Right atrium auricular region (tissue), 2 donors: ENCODE measurements at regions not wholly inside any gene's neighbourhood (a gene's known extent, or its start where the extent isn't known, plus 50 kb on each side); places are given as distances from the start of the nearest gene placed in this dataset.

Experiments
- DNase-seq: peaks from one replicate; pipeline ENCODE4 v3.0.0-alpha.2; 2019; ENCODE audit warnings: low spot score
- H3K27ac ChIP-seq, 2 donors: fragments of 200-600 bp; sonication (generic); 1 replicate in 1 of 2; 2 replicates in 1 of 2; pipeline ENCODE4 v1.5.1; 2016 to 2019
- H3K27me3 ChIP-seq, 2 donors: fragments of 200-600 bp; sonication (generic); one replicate each; pipeline versions ENCODE4 v1.5.1 to v1.6.0; 2017 to 2019
- H3K36me3 ChIP-seq: fragments of 200-600 bp; sonication (generic); one replicate; pipeline ENCODE4 v1.5.1; 2016
- H3K4me1 ChIP-seq, 2 donors: fragments of 200-600 bp; sonication (generic); one replicate each; pipeline versions ENCODE4 v1.5.1 to v1.6.0; 2017 to 2019
- H3K4me3 ChIP-seq, 2 donors: fragments of 200-600 bp; sonication (generic); 1 replicate in 1 of 2; 2 replicates in 1 of 2; pipeline ENCODE4 v1.5.1; 2017 to 2019; ENCODE audit warnings: mild to moderate bottlenecking in 1 of 2, moderate library complexity in 1 of 2
- H3K9me3 ChIP-seq, 2 donors: fragments of 200-600 bp; sonication (generic); one replicate each; pipeline ENCODE4 v1.5.1; 2019
- TF ChIP-seq, protein P1 (sequence below), 2 donors: fragments of 200-600 bp; sonication (generic); IDR thresholded peaks; one replicate each; pipeline ENCODE4 v1.5.1; 2019; ENCODE audit warnings: antibody characterized with exemption in 2 of 2

DNA sequence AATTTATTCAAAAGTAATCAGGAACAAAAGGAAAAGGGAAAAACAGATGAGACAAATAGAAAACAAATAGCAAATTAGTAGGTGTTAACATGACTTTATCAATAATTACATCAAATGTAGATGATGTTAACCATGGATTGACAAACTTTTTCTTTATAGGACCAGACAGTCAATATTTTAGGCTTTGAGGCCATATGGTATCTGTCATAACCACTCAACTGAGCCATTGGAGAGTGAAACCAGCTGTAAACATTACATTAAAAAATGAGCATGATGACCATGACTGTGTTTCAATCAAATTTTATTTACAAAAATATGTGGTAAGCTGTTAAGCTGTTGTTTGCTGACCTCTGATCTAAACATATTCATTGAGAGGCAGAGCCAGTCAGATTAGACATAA, 118.5 kb upstream of the NWD2 start:
- no peaks in the 10 kb centered on the region for H3K9me3 ChIP-seq
- TF ChIP-seq, protein P1, sequence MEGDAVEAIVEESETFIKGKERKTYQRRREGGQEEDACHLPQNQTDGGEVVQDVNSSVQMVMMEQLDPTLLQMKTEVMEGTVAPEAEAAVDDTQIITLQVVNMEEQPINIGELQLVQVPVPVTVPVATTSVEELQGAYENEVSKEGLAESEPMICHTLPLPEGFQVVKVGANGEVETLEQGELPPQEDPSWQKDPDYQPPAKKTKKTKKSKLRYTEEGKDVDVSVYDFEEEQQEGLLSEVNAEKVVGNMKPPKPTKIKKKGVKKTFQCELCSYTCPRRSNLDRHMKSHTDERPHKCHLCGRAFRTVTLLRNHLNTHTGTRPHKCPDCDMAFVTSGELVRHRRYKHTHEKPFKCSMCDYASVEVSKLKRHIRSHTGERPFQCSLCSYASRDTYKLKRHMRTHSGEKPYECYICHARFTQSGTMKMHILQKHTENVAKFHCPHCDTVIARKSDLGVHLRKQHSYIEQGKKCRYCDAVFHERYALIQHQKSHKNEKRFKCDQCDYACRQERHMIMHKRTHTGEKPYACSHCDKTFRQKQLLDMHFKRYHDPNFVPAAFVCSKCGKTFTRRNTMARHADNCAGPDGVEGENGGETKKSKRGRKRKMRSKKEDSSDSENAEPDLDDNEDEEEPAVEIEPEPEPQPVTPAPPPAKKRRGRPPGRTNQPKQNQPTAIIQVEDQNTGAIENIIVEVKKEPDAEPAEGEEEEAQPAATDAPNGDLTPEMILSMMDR (IDR thresholded peaks at IDR 0.05) = no peak
- no peaks in the 10 kb centered on the region for H3K27me3 ChIP-seq
- no peaks in the 10 kb centered on the region for H3K36me3 ChIP-seq
- H3K4me3 ChIP-seq = no peak overlapping the region
- no peak for DNase-seq
- H3K4me1 ChIP-seq = no peaks in the 10 kb centered on the region
- H3K27ac ChIP-seq = no peak overlapping the region

DNA sequence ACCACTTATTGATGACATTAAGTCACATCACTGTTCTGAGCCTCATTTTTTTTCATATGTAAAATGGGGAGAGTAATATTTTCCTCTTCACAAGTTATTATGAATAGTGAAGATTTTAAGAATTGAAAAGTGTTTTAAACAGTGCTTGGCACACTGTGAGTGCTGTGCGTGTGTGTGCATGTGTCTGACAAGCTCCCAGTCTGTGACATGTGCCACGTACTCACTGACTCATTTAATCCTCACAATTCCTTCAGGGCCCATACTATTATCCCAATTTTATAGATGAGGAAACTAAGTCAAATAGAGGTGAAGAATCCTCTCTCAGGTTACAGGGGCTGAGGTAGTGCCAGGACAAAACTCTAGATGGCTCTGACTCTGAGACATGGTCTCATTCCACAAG, 114.1 kb upstream of the NWD2 start:
- Histone ChIP-seq H3K4me1 (no peaks in the 10 kb centered on the region), H3K9me3 (no peaks in the 10 kb centered on the region), H3K27ac (no peak overlapping the region), H3K4me3 (no peak overlapping the region), H3K27me3 (no peaks in the 10 kb centered on the region), H3K36me3 (no peaks in the 10 kb centered on the region)
- DNase-seq = no peak
- TF ChIP-seq, protein P1 (IDR thresholded peaks at IDR 0.05) = no peak

DNA sequence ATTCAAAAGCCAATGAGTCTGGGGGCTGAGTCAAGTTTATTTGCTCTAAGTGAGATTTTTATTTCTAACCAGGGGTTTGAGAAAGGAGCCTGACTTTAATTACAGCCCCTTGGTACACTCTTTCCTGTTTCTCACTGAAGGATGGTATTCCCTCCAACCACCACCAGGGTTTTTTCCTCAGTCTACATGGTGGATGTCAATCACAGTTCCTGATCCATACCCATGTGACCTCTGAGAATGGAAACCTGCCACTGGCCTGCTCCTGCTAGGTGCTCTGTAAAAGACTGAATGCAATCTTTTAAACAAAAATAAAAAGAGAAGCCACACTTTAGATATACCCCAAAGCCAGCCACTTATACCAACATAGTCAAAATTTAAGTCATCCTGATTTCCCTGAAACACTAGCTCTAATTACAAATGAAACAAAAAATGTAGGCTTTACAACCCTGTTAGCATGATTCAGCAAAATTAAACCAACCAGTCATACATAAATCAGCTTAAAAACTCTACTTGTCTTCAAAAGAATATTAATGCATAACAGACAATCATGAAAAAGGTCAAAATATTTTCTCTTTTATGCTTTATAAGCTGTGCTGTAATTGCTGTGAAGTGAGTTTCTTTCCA, 112.1 kb upstream of the NWD2 start:
- no peaks in the 10 kb centered on the region for H3K36me3 ChIP-seq
- H3K4me3 ChIP-seq = no peak overlapping the region
- no peaks in the 10 kb centered on the region for H3K27me3 ChIP-seq
- TF ChIP-seq, protein P1 (IDR thresholded peaks at IDR 0.05) = peak in 1 of 2 donors; percentile 22
- H3K4me1 ChIP-seq = no peaks in the 10 kb centered on the region
- H3K27ac ChIP-seq = no peak overlapping the region
- no peak for DNase-seq
- no peaks in the 10 kb centered on the region for H3K9me3 ChIP-seq

DNA sequence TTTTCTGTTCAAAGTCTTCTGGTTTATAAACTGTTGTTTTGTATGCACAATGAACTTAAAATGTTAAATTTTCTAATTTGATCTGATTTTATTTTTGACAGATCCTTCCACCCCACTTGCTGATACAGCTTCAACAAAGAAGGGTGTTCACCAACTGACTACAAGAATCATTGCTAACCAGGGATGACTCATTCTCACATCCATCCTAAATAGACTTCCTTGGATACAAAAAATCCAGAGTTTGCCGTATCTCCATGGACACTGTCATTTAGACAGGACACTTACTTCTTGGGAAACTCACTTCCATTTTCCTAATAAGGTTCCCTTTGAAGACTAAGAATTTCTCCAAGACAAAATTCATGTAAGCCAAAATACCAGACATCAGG, 111.6 kb upstream of the NWD2 start:
- no peak overlapping the region for H3K27ac ChIP-seq
- no peaks in the 10 kb centered on the region for H3K9me3 ChIP-seq
- H3K4me1 ChIP-seq = no peaks in the 10 kb centered on the region
- no peaks in the 10 kb centered on the region for H3K36me3 ChIP-seq
- H3K4me3 ChIP-seq = no peak overlapping the region
- TF ChIP-seq, protein P1 (IDR thresholded peaks at IDR 0.05) = no peak
- no peak for DNase-seq
- H3K27me3 ChIP-seq = no peaks in the 10 kb centered on the region

DNA sequence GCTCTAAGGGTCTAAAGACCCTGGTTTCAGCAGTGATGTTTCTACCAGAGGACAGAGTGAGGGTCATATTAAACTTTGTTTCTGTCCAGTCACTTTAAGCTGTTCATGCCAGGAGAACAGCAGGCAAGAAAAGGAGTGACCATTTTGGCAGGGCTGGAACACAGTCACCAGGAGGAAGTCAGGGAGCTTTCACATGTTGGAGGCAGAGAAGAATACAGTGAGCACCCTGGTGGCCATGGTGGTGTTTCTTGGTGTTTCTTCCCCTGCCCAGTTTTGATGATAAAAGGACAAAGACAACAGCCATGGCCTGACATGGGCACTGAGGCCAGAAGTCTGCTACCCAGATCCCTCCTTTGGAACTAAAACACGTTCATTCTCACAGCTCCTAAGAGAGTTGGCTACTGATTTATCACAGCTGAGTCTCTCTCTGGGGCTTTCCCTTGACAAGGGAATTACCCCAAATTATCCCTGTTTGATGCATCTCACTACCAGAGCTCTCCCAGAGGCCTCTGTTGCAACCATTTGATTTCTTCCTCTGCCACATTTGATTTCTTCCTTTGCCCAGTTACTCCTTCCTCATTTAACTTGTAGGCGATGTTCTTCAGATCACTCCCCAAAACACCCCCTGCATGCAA, 106.4 kb upstream of the NWD2 start:
- TF ChIP-seq, protein P1 (IDR thresholded peaks at IDR 0.05) = no peak
- Histone ChIP-seq H3K27ac (no peak overlapping the region), H3K4me1 (no peaks in the 10 kb centered on the region), H3K9me3 (no peaks in the 10 kb centered on the region), H3K36me3 (no peaks in the 10 kb centered on the region), H3K27me3 (no peaks in the 10 kb centered on the region), H3K4me3 (no peak overlapping the region)
- no peak for DNase-seq

DNA sequence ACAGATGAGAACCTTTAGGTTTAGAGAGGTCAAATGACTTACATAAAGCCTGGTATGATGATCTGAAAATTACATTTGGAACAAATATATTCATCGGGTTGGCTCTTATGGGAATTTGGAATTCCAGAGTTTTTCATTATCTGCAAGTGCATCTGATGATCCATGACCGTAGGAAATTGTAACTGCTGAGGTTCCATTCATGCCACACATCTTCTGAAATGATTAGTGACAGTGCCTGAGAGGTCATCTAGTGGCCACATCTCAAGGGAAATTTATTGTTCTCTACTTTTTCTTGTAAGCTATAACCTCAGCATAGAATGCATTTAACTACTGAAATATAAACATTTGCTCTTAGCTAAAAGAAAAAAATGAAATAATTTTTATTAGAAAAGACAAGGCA, 105.8 kb upstream of the NWD2 start:
- Histone ChIP-seq H3K4me3 (no peak overlapping the region), H3K27me3 (no peaks in the 10 kb centered on the region), H3K9me3 (no peaks in the 10 kb centered on the region), H3K4me1 (no peaks in the 10 kb centered on the region), H3K36me3 (no peaks in the 10 kb centered on the region), H3K27ac (no peak overlapping the region)
- TF ChIP-seq, protein P1 (IDR thresholded peaks at IDR 0.05) = no peak
- DNase-seq = no peak
